HepG2 (cell line): ENCODE measurements at regions not wholly inside any gene's neighbourhood (a gene's known extent, or its start where the extent isn't known, plus 50 kb on each side); places are given as distances from the start of the nearest gene placed in this dataset.

Source experiments
- DNMT1 ChIP-seq: sonication (generic); formaldehyde crosslinking; IDR thresholded peaks from 2 replicates; pipeline ENCODE4 v1.5.1; 2020; ENCODE audit warnings: mild to moderate bottlenecking, missing genetic modification reagents
- EZH2 ChIP-seq: conservative IDR thresholded peaks from 2 replicates; pipeline ENCODE4 v1.6.1; 2012; ENCODE audit warnings: mild to moderate bottlenecking, low read depth, low read length, moderate library complexity
- JUND ChIP-seq: sonication (generic); formaldehyde crosslinking; IDR thresholded peaks from 2 replicates; pipeline ENCODE4 v1.8.0; 2022; ENCODE audit warnings: mild to moderate bottlenecking, missing genetic modification reagents
- MYNN ChIP-seq: sonication (generic); formaldehyde crosslinking; IDR thresholded peaks from 2 replicates; pipeline ENCODE4 v1.4.0; 2020; ENCODE audit warnings: mild to moderate bottlenecking, low read depth, missing genetic modification reagents
- RORA ChIP-seq: sonication (generic); formaldehyde crosslinking; IDR thresholded peaks from 2 replicates; pipeline ENCODE4 v1.5.0; 2020; ENCODE audit warnings: mild to moderate bottlenecking, missing genetic modification reagents, moderate library complexity
- SCMH1 ChIP-seq: sonication (generic); formaldehyde crosslinking; IDR thresholded peaks from 2 replicates; pipeline ENCODE4 v1.9.0; 2021; ENCODE audit warnings: missing genetic modification reagents, mild to moderate bottlenecking, borderline replicate concordance
- SMC3 ChIP-seq: IDR thresholded peaks from 2 replicates; pipeline ENCODE4 v1.6.1; 2011; ENCODE audit warnings: low read length, improper control_type of control experiment
- THAP7 ChIP-seq: sonication (generic); formaldehyde crosslinking; IDR thresholded peaks from 2 replicates; pipeline ENCODE4 v1.8.1; 2023; ENCODE audit warnings: mild to moderate bottlenecking, missing genetic modification reagents
- ZNF362 ChIP-seq: sonication (generic); formaldehyde crosslinking; IDR thresholded peaks from 2 replicates; pipeline ENCODE4 v1.4.0; 2020; ENCODE audit warnings: missing genetic modification reagents, mild to moderate bottlenecking, borderline replicate concordance
- TF ChIP-seq, protein P1 (sequence below), 2 experiments: IDR thresholded peaks; 2 replicates each; pipeline ENCODE4 v1.6.1; 2011 to 2012; ENCODE audit warnings: low read length in 2 of 2, borderline replicate concordance in 1 of 2, low read depth in 1 of 2, mild to moderate bottlenecking in 1 of 2, moderate library complexity in 1 of 2

DNA sequence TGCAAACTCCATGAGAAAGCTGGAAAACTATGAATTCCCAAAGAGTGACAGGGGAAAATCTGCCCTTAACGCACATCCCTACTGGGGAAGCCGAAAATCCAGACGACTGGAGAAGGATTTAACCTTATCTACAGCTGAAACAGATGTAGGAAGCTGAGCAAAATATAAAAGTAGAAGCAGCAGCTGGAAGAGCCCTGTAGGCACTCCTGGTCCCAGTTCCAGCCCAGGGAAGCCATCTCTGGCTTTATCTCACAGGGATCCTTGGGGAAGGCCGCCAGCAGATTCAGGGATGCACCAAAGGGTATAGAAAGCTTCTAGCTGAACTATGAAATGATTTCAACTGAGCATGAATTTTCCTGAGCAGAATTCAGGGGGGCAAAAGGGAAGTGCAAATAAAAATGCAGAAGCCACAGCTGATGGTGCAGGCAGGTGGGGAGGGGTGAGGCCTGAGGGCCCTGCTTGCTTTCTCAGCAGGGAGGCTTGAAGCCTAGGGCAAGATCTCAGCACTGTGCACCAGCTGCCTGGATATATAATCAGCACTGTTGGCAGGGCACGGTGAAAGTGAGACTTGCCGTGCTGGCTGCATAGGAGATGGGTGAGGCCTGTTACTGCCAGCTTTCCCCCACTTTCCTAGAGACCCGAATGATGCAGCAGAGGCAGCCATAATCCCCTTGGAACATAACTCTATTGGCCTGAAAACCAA lies 2019.5 kb upstream of the NUDT12 start:
- TF ChIP-seq, protein P1, sequence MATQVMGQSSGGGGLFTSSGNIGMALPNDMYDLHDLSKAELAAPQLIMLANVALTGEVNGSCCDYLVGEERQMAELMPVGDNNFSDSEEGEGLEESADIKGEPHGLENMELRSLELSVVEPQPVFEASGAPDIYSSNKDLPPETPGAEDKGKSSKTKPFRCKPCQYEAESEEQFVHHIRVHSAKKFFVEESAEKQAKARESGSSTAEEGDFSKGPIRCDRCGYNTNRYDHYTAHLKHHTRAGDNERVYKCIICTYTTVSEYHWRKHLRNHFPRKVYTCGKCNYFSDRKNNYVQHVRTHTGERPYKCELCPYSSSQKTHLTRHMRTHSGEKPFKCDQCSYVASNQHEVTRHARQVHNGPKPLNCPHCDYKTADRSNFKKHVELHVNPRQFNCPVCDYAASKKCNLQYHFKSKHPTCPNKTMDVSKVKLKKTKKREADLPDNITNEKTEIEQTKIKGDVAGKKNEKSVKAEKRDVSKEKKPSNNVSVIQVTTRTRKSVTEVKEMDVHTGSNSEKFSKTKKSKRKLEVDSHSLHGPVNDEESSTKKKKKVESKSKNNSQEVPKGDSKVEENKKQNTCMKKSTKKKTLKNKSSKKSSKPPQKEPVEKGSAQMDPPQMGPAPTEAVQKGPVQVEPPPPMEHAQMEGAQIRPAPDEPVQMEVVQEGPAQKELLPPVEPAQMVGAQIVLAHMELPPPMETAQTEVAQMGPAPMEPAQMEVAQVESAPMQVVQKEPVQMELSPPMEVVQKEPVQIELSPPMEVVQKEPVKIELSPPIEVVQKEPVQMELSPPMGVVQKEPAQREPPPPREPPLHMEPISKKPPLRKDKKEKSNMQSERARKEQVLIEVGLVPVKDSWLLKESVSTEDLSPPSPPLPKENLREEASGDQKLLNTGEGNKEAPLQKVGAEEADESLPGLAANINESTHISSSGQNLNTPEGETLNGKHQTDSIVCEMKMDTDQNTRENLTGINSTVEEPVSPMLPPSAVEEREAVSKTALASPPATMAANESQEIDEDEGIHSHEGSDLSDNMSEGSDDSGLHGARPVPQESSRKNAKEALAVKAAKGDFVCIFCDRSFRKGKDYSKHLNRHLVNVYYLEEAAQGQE (IDR thresholded peaks at IDR 0.05; ENCODE audit: borderline replicate concordance in 1 of 2, low read depth in 1 of 2, low read length in 2 of 2): no peak
- TF ChIP-seq THAP7 (CRISPR knock-in tag) (no peak), ZNF362 (no peak), SCMH1 (CRISPR knock-in tag) (no peak), RORA (no peak), JUND (no peak), MYNN (no peak), DNMT1 (CRISPR knock-in tag) (no peak), SMC3 (no peak), EZH2 (no peak)
